ENCODE measurements at regions not wholly inside any gene's neighbourhood (a gene's known extent, or its start where the extent isn't known, plus 50 kb on each side); places are given as distances from the start of the nearest gene placed in this dataset.

- TF ChIP-seq POLR2AphosphoS5 (IDR thresholded peaks at IDR 0.05), result peak in 1 of 3 donors; percentile 52
- TF ChIP-seq CTCF (IDR thresholded peaks at IDR 0.05), result no peak
Observed at GRCh38 chr17:55897301-55897700, 146.4 kb downstream of the PCTP start.
